ENCODE measurements at regions not wholly inside any gene's neighbourhood (a gene's known extent, or its start where the extent isn't known, plus 50 kb on each side); places are given as distances from the start of the nearest gene placed in this dataset.

GRCh38 chr20:26154224-26154623 is 457.6 kb upstream of the ZNF337 start:
- no peak for TF ChIP-seq POLR2AphosphoS5 (IDR thresholded peaks at IDR 0.05)
- TF ChIP-seq POLR2A (IDR thresholded peaks at IDR 0.05; ENCODE audit: low read depth), result no peak
- TF ChIP-seq CTCF (IDR thresholded peaks at IDR 0.05), result no peak
- TF ChIP-seq EP300 (IDR thresholded peaks at IDR 0.05), result no peak

All from esophagus muscularis mucosa (tissue), 4 donors.